HG03045 (cell line): ENCODE measurements at regions not wholly inside any gene's neighbourhood (a gene's known extent, or its start where the extent isn't known, plus 50 kb on each side); places are given as distances from the start of the nearest gene placed in this dataset.

Source experiments
- ATAC-seq: cut with Tn5 transposase; IDR thresholded peaks from one replicate; pipeline ENCODE4 v1.9.1; 2021; ENCODE audit warnings: mild to moderate bottlenecking, moderate library complexity; ENCODE audit not compliant: unreplicated experiment

DNA sequence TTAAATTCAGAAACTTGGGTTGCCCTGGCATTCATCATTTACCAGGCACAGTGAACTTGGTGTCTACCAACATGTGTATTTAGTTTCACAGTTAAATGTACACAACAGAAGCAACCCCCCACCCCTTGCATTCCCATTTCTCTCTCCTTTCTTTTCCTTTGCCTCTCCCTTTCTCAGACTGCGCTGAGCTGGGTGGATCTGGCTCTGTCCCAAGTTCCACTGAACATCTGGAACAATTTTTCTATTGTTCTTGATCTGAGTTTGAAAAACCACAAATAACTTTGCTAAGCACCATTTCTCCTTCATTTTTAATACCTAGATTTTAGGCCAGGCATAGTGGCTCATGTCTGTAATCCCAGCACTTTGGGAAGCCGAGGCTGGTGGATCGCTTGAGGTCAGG lies 242.2 kb downstream of the ABHD5 start:
- ATAC-seq: no peak

DNA sequence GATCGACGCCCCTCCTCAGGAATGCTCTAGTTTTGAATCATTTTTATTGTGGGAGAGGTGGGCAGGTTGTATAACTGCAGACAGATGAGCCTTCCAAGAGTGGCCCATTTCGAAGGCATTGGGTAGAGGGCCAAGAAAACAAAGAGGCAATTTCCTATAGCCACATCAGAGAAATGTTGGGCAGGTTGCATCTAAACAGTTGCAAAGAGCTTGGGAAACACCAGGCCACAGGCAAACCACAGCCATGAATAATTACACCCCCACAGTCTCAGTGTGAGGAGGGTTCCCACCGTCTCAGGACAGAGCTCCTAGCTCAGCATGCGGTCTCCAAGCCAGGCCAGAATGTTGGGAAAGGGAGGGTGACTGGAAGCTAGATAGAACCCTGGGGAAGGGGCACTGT lies 257.3 kb downstream of the ABHD5 start:
- ATAC-seq: no peak

DNA sequence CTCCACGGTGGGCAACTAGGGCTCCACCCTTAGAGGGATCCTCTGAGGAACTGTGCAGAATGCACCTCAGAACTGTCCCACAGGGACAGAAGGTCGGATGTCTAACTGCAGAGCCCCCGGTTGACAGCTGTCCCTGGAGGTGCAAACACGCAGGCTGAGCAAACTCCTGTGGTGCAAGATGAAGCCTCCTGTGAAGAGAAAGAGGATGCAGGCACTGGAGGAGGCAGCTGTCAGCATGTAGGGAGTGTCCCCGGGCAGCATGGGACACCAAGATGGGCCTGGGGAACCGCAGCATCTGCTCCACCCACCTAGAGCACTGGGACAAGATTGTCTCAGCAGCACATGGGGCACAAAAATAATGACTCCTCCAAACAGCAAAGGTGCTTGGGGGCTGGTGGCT lies 258.9 kb downstream of the ABHD5 start:
- no peak for ATAC-seq

DNA sequence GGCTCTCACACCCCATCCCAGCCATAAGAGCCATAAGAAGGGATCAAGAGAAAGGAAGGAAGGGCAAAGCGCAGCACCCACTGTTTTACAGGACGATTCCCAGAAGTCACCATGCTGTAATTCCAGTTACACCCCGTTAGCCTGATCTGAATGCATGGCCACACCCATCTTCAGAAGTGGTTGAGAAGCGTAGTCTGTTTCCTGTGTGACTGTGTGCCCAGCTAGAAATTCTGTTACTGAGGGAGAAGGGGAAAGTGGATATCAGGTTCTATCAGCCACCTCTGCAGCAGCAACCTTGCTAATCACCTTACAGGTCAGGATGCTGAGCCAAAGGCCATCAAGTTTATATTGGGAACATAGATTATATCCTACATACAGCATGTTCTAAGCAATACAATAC lies 260.0 kb downstream of the ABHD5 start:
- no peak for ATAC-seq

DNA sequence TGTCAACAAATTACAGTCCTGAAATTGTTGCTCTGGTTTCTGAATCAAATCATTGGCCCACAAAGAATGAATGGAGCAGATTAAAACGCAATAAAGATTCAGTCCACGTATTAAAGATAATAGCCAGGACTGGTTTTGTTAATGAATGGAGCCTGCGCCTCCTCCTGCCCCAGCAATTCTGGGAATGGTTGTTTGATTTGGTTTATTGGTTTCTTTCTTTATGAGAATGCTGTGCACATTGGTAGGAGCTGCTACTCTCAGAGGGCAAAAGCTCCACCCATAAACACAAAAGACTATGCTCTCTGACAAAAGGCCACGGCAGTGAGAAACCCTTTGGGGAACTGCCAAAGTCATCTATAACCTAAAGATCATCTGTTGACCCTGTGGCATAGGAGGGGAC lies 261.1 kb downstream of the ABHD5 start:
- no peak for ATAC-seq

DNA sequence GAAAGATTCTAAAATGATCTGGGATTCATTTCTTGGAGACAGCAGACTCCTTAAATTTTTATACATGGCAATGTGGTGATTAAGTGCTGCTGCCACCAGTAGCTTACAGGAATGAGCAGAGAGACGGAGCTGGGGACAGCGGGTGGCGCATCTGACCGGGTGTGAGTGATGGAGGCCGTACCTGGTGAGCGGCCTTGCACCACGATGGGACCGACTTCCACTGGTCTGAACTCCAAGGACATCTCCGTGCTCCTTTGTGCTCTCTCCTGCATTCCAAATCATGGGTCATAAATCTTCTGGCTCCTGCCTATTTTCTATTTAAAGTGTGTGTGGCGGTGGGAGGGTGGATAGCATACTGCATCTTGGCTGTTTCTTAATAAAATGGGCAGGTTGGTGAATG lies 262.6 kb downstream of the ABHD5 start:
- ATAC-seq: no peak

DNA sequence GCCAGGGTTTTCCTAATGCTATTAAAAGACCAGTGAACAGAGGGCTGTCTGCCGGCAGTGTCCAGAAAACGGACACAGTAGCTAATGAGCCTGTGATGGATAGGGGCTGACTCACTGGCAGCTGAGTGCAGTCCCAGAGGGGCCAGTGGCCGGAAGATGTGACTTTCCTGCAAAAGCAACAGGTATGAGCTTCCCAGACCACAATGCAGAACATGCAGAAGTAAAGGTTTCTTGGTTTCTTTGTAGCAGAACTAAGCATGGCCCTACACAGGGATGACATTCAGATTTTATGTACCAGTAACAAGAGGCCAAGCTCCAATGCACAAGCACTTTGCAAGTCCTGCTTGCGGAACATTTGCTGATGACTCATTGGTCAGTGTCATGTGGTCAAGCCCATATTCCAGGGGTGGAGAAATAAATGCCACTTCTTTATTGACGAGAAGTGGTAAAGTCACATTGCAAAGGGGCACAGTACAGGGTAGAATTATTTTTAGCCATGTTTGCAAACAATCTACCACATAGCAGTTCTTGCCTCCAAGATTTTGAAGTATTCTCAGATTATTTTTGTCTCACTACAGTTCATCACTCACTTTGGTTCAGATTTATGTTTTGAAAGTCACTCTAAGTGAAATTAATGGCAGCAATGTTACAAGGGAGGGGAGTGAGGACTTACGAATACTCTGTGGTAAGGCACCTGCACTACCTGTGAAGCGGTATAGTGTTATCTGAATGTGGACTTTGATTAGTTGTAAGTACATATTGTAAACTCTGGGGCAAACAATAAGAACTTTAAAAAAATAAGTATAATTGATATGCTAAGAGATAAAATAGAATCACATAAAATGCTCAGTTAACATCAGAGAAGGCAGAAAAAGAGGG lies 263.3 kb downstream of the ABHD5 start:
- no peak for ATAC-seq

DNA sequence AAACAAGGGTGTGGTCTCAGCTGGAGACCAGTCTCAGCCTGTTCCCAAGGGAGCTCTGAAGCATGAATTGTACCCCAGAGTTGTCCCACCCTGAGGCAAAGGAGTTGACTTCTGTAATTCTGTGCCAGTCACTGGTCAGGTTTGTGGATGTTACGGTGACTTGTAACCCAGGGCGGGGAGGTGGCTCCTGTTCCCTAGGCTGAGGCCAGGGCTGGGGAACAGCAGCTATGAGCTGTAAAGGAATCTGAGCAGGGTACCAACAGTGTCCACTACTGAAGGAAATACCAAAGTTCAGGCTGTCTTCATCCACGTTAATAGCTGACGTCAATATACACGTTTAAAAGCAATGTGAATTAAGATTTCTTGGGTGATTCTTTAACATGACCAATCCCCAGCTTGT lies 266.2 kb downstream of the ABHD5 start:
- no peak for ATAC-seq

DNA sequence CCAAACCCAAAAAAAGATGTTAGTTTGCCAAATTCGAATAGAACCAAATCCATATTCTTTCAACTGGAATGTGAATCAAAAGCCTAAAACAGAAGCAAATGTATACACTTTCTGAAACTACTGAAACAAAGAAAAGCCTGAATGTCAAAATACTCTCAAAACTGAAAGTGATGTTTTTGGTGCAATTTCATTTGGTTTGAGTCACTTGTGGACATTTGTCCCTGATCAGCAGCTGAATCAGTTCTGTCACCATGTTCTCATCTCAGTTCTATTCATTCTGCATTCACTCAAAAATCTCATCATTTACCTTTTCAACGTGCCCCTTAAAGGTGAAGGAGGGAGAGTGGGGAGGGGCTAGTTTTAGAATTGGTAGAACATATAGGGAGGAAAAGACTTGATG lies 266.8 kb downstream of the ABHD5 start:
- no peak for ATAC-seq

DNA sequence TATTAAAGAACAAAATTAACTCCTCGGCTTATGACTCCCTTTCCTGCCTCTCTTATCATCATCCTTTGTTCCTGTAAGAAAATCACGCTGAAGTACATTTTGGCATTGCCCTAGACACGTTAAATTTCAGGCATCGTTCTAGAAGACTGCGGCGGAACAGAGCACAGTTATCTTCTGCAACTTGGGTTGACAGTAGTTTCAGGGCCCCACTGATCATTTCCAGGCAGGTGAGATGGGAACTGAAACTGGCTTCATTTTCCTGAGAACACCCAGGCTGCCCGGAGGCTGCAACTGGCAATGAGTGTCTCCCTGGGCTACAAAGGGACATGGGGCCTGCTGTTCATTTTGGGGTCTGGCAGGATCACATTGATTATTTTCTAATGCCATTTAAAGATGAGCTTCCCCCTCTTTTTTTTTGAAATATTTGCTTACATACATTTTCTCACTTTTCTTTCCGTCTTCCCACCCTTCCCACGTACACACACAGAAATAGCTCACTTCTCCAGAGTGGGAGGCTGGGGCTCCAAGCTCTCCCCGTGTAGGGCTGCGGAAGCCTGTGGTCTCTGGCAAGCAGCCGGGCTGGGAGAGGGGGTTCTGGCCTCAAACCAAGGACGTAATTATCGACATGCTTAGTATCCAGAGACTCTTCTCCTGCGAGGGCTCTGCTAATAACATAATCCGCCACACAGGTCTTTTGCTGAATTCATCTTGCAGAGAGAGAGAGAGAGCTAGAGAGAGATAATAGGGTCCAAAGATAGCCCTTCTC lies 267.4 kb downstream of the ABHD5 start:
- no peak for ATAC-seq

DNA sequence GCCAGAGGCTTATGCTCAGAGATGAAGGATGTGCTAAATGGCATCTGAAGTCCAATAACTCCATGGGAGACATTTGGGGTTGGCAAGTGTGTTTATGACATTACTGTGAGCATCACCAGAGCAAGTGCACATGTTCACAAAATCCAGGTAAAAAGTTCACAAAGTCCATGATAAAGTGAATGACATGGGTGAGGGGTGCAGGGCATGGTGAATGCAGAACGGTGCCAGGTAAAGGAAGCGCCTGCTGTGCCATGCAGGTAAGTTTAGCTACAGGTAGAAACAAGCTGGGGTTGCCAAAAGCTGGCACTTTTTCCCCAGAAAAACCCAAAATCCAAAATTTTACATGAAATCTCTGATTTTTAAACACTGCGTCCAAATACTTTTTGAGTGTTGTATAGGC lies 268.2 kb downstream of the ABHD5 start:
- ATAC-seq: no peak

DNA sequence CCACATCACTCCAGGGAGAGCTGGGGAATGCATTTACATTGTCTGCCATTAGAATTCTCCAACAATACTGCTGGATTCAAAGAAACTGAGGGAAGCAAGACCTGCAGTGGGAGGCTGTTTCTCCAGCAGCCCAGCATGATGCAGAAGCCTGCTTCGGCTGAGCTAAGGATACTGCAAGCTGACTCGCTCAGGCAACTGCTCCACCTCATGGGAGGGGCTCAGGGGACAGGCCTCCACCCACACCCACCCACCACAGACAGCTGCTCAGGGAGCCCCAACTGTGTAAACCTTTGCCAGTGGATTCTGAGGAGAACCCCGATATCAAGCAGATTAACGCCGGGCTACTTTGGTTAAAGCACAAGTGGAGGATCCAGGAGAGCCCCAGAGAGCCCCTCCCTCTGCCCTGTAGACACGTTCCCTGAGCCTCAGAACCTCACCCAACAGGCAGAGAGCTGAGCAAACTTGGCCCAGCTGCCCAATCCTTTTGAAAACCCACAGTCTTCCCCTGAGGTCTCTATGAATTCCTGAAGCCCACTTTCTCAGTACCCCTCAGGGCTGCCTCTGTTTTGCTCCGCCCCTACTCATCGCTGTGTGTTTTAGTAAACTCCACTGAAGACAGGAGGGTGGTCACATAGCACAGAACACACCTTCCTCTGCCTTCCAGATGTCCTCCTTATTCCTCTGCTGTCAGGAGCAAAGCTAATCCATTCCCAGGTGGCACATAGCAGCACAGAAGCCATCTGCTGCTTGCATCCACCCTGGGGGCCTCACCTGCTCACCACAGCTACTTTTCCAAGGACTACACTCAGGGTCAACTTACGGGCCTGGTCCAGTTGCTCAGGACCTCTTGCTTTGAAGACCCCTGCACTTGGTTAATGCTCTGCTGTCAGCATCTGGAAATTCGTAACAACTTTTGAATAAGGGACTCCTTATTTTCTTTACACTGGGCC lies 269.0 kb downstream of the ABHD5 start:
- no peak for ATAC-seq

DNA sequence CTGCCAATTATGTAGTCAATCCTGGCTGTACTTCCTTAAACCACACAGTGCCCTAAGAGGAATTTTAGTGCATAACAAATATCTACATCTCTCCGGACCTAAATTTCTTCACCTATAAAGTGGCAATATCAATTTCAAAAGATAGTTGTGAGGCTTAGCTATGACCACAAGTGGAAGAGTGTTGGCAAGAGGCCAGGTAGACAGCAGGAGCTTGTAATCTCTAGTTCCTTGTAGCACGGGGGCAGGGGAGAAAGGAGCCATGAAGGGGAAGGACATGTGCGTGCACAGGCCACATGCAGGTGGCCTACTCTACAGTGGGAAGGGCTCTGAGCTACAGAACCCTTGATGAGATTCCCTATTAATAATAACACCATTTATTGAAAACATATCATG lies 269.7 kb downstream of the ABHD5 start:
- ATAC-seq: no peak

DNA sequence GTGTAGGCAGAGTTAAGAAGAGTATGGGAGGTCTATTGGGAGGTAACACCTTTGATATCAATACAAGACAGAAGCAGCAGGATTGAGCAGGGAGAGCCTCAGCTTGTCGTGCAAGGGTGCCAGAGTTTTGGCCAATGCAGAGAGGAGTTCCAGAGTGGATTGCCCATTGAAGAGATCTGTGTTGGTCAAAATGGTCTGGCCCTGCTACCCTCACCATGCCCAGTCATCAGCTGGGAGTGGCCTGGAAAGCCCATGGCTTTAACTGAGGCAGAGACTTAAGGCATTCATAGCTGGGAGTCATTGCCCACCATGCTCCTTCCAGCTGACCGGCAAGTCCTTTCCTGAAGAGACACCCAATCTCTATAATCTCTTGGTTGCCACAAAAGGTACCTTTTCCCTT lies 271.3 kb downstream of the ABHD5 start:
- ATAC-seq: no peak

DNA sequence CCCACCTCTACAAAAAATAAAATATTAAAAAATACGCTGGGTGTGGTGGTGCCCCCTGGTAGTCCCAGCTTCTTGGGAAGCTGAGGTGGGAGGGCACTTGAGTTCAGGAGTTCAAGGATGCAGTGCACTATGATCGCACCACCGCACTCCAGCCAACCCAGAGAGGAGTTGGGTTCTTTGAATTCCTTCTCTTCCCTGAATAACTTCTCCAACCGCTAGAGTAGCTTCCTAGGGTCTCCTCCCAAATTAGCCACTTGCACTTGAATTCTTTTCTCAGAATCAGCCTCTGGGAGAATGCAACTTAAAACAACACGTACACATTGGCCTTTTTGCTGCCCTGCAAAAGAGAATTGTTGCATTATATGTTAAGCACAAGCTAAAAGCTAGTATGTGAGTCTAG lies 272.5 kb downstream of the ABHD5 start:
- no peak for ATAC-seq

DNA sequence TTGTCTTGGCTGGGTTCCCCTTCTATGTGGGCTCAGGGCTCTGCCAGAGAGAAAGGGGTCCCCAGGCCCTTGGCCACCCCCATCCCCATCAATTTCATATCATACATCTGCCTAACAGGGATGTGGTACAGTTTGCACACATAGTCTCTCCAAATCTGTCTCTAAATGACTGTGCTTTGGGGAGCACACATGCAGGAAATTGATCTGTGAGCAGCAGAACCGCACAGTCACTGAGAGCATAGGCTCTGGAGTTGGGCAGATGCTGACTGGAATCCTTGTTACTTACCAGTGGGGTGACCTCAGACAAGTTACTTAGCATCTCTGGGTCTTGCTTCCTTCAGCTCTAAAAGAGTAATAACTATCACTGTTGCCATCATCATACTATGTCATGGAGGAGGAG lies 273.9 kb downstream of the ABHD5 start:
- ATAC-seq: no peak

DNA sequence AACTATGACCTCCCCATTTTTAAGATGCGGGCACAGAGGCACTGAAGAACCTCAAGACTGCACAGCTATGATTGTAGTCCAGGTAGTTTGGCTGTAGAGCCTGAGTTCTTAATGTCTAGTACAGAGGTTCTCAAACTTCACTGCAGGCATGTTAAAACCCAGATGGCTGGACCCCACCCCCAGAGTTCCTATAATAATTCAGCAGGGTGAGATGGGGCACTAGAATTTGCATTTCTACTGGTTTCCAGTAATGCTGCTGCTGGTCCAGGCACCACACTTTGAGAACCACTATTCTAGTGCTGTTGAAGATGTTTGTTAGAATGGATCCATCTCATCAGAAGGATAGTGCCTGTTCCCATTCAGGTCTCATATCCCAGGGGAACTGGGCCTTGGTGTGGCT lies 274.9 kb downstream of the ABHD5 start:
- ATAC-seq: no peak

DNA sequence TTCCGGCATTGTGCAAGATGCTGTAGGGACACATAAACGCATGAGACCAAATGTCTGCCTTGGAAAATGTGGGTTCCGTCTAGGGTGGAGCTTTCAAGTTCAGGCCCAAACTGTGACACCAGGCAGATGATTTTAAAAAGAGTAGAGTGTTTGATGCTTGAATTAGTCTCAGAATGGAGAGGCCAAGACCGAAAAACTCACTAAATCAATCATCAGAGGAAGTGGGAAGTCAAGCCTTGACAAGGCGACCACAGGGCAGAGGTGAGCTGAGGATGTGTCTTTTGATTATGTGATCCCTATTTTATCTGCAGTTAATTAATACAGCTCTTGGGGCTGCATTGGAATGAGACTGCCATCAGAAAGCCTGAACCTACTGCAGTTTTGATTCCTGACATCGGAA lies 275.4 kb downstream of the ABHD5 start:
- ATAC-seq: no peak

DNA sequence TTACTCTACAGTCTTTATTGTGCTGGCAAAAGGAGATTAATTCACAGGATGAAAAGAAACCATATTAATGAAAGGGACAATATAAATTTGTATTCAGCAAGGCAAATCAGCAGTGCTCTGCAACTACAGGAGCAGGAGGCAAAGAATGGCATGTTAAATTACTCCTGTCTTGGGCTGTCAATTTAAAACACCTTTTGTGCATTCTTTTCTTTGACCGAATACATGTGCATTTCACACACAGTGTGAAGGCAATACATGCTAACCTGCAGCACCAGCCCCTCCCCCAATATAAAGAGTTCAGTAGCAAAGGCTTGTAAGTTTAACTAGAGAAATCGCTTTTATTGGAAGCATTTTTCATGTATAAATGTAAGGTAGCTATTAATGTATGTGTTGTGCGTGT lies 275.2 kb upstream of the TOPAZ1 start:
- no peak for ATAC-seq

DNA sequence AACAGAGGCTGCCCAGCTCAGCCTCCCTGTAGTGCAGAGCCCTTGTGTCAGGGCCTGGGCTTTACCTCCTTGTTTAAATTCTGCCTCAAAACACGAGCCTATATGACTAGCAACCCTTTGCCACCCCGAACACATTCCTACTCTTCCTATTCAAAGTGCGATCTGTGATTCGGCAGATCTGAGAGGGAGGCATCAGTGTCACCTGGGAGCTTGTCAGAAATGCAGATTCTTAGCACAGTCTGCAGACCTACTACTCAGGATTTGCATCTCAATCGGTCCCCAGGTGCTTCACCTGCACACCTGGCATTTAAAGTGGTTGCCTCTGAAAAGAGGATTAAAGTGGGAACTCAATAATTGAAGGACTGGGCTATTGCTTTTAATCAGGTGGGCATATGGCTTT lies 273.2 kb upstream of the TOPAZ1 start:
- ATAC-seq: no peak

DNA sequence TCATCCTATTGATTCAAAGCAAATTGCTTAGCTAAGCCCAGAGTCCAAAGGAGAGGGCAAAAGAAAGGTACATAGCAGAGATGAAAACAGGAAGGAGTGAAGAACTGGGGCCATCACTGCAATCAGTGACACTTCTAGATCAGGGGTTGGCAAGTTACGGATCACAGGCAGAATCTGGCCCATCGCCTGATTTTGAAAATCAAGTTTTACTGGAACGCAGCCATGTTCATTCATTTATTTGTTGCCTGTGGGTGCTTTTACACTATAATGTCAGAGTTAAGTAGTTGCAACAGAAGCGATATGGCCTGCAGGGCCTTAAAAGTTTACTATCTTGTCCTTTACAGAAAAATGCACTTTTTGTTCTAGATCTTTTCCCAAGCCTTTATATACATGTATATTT lies 271.7 kb upstream of the TOPAZ1 start:
- ATAC-seq: no peak
